GM23338 (cell line): ENCODE measurements at regions not wholly inside any gene's neighbourhood (a gene's known extent, or its start where the extent isn't known, plus 50 kb on each side); places are given as distances from the start of the nearest gene placed in this dataset.

Source experiments
- ATAC-seq: fragments of 200-7000 bp; cut with Tn5 transposase; 3 replicates; pipeline ENCODE4 v1.9.1; 2020
- DNase-seq: peaks from one replicate; pipeline ENCODE4 v3.0.0-alpha.2; 2015; ENCODE audit warnings: low spot score
- H2AFZ ChIP-seq: fragments of 200-600 bp; sonication (generic); 2 replicates; pipeline ENCODE4 v1.8.0; 2016; ENCODE audit warnings: antibody characterized with exemption, mild to moderate bottlenecking, moderate library complexity
- H3F3A ChIP-seq: fragments of 200-600 bp; sonication (generic); replicated peaks from 2 replicates; pipeline ENCODE4 v1.8.0; 2017; ENCODE audit warnings: antibody characterized with exemption, mixed run types, low read depth
- H3K27ac ChIP-seq: fragments of 200-600 bp; sonication (generic); 2 replicates; pipeline ENCODE4 v1.6.1; 2016; ENCODE audit warnings: low read depth
- H3K27me3 ChIP-seq: fragments of 200-600 bp; sonication (generic); 2 replicates; pipeline ENCODE4 v1.8.0; 2016; ENCODE audit warnings: mild to moderate bottlenecking, mixed run types, moderate library complexity; ENCODE audit not compliant: insufficient read depth
- H3K36me3 ChIP-seq: fragments of 200-600 bp; sonication (generic); 2 replicates; pipeline ENCODE4 v1.8.0; 2016; ENCODE audit warnings: mild to moderate bottlenecking; ENCODE audit not compliant: insufficient read depth
- H3K4me1 ChIP-seq: fragments of 200-600 bp; sonication (generic); 2 replicates; pipeline ENCODE4 v1.8.0; 2016; ENCODE audit warnings: mild to moderate bottlenecking, moderate library complexity; ENCODE audit not compliant: insufficient read depth
- H3K4me2 ChIP-seq: fragments of 200-600 bp; sonication (generic); 2 replicates; pipeline ENCODE4 v1.7.1; 2017; ENCODE audit warnings: mixed run types
- H3K4me3 ChIP-seq: fragments of 200-600 bp; sonication (generic); 2 replicates; pipeline ENCODE4 v1.6.1; 2016; ENCODE audit warnings: mixed run types
- H3K79me2 ChIP-seq: fragments of 200-600 bp; sonication (generic); replicated peaks from 2 replicates; pipeline ENCODE4 v1.8.0; 2017; ENCODE audit warnings: mild to moderate bottlenecking; ENCODE audit not compliant: insufficient read depth
- H3K9me2 ChIP-seq: fragments of 200-600 bp; sonication (generic); 2 replicates; pipeline ENCODE4 v1.8.0; 2017; ENCODE audit not compliant: insufficient read depth
- H4K20me1 ChIP-seq: fragments of 200-600 bp; sonication (generic); replicated peaks from 2 replicates; pipeline ENCODE4 v1.8.0; 2017; ENCODE audit warnings: mild to moderate bottlenecking; ENCODE audit not compliant: insufficient read depth
- H3K27ac Mint-ChIP-seq: 2 replicates; pipeline ENCODE4 v1.8.0; 2020; ENCODE audit warnings: inconsistent platforms, mild to moderate bottlenecking, moderate library complexity, mixed read lengths
- H3K27me3 Mint-ChIP-seq: 3 replicates; pipeline ENCODE4 v1.8.0; 2022; ENCODE audit warnings: low read depth, mild to moderate bottlenecking, moderate library complexity, mixed read lengths, inconsistent platforms; ENCODE audit not compliant: insufficient read depth, poor library complexity
- H3K36me3 Mint-ChIP-seq: 3 replicates; pipeline ENCODE4 v1.8.0; 2021; ENCODE audit warnings: low read depth, mild to moderate bottlenecking, inconsistent platforms, moderate library complexity, mixed read lengths
- H3K4me1 Mint-ChIP-seq: 3 replicates; pipeline ENCODE4 v1.8.0; 2020; ENCODE audit warnings: mild to moderate bottlenecking, inconsistent platforms, mixed read lengths
- H3K4me3 Mint-ChIP-seq: 3 replicates; pipeline ENCODE4 v1.8.0; 2021; ENCODE audit warnings: moderate library complexity, mild to moderate bottlenecking, inconsistent platforms, mixed read lengths
- H3K9me3 Mint-ChIP-seq: 3 replicates; pipeline ENCODE4 v1.8.0; 2020; ENCODE audit warnings: moderate library complexity, mild to moderate bottlenecking, inconsistent platforms, mixed read lengths
- CREB1 ChIP-seq: fragments of 250-450 bp; sonication (Bioruptor Pico); IDR thresholded peaks from 2 replicates; pipeline ENCODE4 v1.5.0; 2020; ENCODE audit warnings: low read depth, mild to moderate bottlenecking, moderate library complexity
- EZH2 ChIP-seq: fragments of 200-600 bp; sonication (generic); IDR thresholded peaks from one replicate; pipeline ENCODE4 v1.8.0; 2017; ENCODE audit warnings: antibody characterized with exemption, mild to moderate bottlenecking, low read depth; ENCODE audit not compliant: unreplicated experiment
- EZH2phosphoT487 ChIP-seq: fragments of 200-600 bp; sonication (generic); IDR thresholded peaks from one replicate; pipeline ENCODE4 v1.8.1; 2018; ENCODE audit warnings: antibody characterized with exemption; ENCODE audit not compliant: unreplicated experiment
- JUNB ChIP-seq: IDR thresholded peaks from one replicate; pipeline ENCODE4 v1.6.1; 2016; ENCODE audit warnings: antibody characterized with exemption; ENCODE audit not compliant: unreplicated experiment
- NANOG ChIP-seq: IDR thresholded peaks from 2 replicates; pipeline ENCODE4 v1.6.1; 2016; ENCODE audit warnings: antibody characterized with exemption, borderline replicate concordance
- POLR2AphosphoS5 ChIP-seq: IDR thresholded peaks from 2 replicates; pipeline ENCODE4 v1.6.1; 2016; ENCODE audit warnings: antibody characterized with exemption, low read depth
- STAT1 ChIP-seq: IDR thresholded peaks from one replicate; pipeline ENCODE4 v1.6.1; 2016; ENCODE audit warnings: antibody characterized with exemption; ENCODE audit not compliant: unreplicated experiment
- ZNF114 ChIP-seq: fragments of 250-450 bp; sonication (Bioruptor Pico); IDR thresholded peaks from 2 replicates; pipeline ENCODE4 v1.5.0; 2020; ENCODE audit warnings: mild to moderate bottlenecking, moderate library complexity
- ZNF331 ChIP-seq: fragments of 250-450 bp; sonication (Bioruptor Pico); IDR thresholded peaks from 2 replicates; pipeline ENCODE4 v1.5.0; 2020; ENCODE audit warnings: low read depth, mild to moderate bottlenecking, moderate library complexity
- TF ChIP-seq, protein P1 (sequence below): IDR thresholded peaks from 2 replicates; pipeline ENCODE4 v1.6.1; 2016; ENCODE audit warnings: antibody characterized with exemption
- TF ChIP-seq, protein P2 (sequence below): IDR thresholded peaks from one replicate; pipeline ENCODE4 v1.6.1; 2018; ENCODE audit warnings: antibody characterized with exemption; ENCODE audit not compliant: unreplicated experiment
- TF ChIP-seq, protein P3 (sequence below): fragments of 250-450 bp; sonication (Bioruptor Pico); IDR thresholded peaks from 2 replicates; pipeline ENCODE4 v1.5.0; 2020; ENCODE audit warnings: mild to moderate bottlenecking, moderate library complexity
- TF ChIP-seq, protein P4 (sequence below), 2 experiments: fragments of 200-600 bp in 1 of 2; sonication (generic) in 1 of 2; conservative IDR thresholded peaks; 2 replicates each; pipeline versions ENCODE4 v1.5.1 to v1.6.1; 2016 to 2017; ENCODE audit warnings: antibody characterized with exemption in 2 of 2, low read depth in 2 of 2, mild to moderate bottlenecking in 2 of 2, moderate library complexity in 1 of 2

DNA sequence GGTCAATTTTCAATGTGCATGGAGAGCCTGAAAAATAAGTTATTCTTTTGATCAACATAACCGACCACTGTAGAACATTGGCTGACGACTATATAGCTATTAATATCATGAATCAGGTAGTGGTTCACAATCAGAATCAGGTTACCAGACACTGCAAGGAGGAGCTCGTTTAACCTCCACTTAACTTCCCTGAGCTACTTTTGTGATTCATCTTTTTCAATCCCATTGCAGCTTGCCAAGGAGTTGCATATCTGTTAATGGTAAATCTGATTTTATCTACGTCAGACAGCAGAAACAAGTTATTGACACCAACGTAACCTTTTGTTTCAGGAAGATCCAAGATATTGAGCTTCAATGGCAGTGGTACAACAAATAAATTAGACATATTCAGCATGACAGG is 2263.8 kb upstream of the ACO1 start:
- DNase-seq: no peak
- H4K20me1 ChIP-seq: no peaks in the 10 kb centered on the region
- no peaks in the 10 kb centered on the region for H3K79me2 ChIP-seq
- no peaks in the 10 kb centered on the region for H3K36me3 ChIP-seq
- no peak overlapping the region for H3K4me3 ChIP-seq
- H3K4me3 Mint-ChIP-seq: no peak overlapping the region
- peak overlapping the region; percentile 77 for H3K27ac Mint-ChIP-seq
- H3K9me2 ChIP-seq: no peaks in the 10 kb centered on the region
- H3K36me3 Mint-ChIP-seq: peaks cover 11% of the 10 kb centered on the region; the same call in 2 of the 3 replicates
- H3K4me1 ChIP-seq: peaks cover 20% of the 10 kb centered on the region
- peak overlapping the region; percentile 37 for H3K4me2 ChIP-seq
- H3F3A ChIP-seq: no peaks in the 10 kb centered on the region
- ATAC-seq: no peak
- no peaks in the 10 kb centered on the region for H3K27me3 ChIP-seq
- H2AFZ ChIP-seq: no peak overlapping the region
- H3K4me1 Mint-ChIP-seq: peaks cover 22% of the 10 kb centered on the region
- no peak overlapping the region for H3K27ac ChIP-seq
- no peaks in the 10 kb centered on the region for H3K27me3 Mint-ChIP-seq
- H3K9me3 Mint-ChIP-seq: peaks cover 7% of the 10 kb centered on the region
- TF ChIP-seq ZNF331 (CRISPR knock-in tag): no peak
- TF ChIP-seq CREB1 (CRISPR knock-in tag): no peak
- TF ChIP-seq, protein P1, sequence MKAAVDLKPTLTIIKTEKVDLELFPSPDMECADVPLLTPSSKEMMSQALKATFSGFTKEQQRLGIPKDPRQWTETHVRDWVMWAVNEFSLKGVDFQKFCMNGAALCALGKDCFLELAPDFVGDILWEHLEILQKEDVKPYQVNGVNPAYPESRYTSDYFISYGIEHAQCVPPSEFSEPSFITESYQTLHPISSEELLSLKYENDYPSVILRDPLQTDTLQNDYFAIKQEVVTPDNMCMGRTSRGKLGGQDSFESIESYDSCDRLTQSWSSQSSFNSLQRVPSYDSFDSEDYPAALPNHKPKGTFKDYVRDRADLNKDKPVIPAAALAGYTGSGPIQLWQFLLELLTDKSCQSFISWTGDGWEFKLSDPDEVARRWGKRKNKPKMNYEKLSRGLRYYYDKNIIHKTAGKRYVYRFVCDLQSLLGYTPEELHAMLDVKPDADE: no peak
- TF ChIP-seq, protein P2, sequence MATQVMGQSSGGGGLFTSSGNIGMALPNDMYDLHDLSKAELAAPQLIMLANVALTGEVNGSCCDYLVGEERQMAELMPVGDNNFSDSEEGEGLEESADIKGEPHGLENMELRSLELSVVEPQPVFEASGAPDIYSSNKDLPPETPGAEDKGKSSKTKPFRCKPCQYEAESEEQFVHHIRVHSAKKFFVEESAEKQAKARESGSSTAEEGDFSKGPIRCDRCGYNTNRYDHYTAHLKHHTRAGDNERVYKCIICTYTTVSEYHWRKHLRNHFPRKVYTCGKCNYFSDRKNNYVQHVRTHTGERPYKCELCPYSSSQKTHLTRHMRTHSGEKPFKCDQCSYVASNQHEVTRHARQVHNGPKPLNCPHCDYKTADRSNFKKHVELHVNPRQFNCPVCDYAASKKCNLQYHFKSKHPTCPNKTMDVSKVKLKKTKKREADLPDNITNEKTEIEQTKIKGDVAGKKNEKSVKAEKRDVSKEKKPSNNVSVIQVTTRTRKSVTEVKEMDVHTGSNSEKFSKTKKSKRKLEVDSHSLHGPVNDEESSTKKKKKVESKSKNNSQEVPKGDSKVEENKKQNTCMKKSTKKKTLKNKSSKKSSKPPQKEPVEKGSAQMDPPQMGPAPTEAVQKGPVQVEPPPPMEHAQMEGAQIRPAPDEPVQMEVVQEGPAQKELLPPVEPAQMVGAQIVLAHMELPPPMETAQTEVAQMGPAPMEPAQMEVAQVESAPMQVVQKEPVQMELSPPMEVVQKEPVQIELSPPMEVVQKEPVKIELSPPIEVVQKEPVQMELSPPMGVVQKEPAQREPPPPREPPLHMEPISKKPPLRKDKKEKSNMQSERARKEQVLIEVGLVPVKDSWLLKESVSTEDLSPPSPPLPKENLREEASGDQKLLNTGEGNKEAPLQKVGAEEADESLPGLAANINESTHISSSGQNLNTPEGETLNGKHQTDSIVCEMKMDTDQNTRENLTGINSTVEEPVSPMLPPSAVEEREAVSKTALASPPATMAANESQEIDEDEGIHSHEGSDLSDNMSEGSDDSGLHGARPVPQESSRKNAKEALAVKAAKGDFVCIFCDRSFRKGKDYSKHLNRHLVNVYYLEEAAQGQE: no peak
- no peak for TF ChIP-seq EZH2
- no peak for TF ChIP-seq EZH2phosphoT487
- TF ChIP-seq, protein P3, sequence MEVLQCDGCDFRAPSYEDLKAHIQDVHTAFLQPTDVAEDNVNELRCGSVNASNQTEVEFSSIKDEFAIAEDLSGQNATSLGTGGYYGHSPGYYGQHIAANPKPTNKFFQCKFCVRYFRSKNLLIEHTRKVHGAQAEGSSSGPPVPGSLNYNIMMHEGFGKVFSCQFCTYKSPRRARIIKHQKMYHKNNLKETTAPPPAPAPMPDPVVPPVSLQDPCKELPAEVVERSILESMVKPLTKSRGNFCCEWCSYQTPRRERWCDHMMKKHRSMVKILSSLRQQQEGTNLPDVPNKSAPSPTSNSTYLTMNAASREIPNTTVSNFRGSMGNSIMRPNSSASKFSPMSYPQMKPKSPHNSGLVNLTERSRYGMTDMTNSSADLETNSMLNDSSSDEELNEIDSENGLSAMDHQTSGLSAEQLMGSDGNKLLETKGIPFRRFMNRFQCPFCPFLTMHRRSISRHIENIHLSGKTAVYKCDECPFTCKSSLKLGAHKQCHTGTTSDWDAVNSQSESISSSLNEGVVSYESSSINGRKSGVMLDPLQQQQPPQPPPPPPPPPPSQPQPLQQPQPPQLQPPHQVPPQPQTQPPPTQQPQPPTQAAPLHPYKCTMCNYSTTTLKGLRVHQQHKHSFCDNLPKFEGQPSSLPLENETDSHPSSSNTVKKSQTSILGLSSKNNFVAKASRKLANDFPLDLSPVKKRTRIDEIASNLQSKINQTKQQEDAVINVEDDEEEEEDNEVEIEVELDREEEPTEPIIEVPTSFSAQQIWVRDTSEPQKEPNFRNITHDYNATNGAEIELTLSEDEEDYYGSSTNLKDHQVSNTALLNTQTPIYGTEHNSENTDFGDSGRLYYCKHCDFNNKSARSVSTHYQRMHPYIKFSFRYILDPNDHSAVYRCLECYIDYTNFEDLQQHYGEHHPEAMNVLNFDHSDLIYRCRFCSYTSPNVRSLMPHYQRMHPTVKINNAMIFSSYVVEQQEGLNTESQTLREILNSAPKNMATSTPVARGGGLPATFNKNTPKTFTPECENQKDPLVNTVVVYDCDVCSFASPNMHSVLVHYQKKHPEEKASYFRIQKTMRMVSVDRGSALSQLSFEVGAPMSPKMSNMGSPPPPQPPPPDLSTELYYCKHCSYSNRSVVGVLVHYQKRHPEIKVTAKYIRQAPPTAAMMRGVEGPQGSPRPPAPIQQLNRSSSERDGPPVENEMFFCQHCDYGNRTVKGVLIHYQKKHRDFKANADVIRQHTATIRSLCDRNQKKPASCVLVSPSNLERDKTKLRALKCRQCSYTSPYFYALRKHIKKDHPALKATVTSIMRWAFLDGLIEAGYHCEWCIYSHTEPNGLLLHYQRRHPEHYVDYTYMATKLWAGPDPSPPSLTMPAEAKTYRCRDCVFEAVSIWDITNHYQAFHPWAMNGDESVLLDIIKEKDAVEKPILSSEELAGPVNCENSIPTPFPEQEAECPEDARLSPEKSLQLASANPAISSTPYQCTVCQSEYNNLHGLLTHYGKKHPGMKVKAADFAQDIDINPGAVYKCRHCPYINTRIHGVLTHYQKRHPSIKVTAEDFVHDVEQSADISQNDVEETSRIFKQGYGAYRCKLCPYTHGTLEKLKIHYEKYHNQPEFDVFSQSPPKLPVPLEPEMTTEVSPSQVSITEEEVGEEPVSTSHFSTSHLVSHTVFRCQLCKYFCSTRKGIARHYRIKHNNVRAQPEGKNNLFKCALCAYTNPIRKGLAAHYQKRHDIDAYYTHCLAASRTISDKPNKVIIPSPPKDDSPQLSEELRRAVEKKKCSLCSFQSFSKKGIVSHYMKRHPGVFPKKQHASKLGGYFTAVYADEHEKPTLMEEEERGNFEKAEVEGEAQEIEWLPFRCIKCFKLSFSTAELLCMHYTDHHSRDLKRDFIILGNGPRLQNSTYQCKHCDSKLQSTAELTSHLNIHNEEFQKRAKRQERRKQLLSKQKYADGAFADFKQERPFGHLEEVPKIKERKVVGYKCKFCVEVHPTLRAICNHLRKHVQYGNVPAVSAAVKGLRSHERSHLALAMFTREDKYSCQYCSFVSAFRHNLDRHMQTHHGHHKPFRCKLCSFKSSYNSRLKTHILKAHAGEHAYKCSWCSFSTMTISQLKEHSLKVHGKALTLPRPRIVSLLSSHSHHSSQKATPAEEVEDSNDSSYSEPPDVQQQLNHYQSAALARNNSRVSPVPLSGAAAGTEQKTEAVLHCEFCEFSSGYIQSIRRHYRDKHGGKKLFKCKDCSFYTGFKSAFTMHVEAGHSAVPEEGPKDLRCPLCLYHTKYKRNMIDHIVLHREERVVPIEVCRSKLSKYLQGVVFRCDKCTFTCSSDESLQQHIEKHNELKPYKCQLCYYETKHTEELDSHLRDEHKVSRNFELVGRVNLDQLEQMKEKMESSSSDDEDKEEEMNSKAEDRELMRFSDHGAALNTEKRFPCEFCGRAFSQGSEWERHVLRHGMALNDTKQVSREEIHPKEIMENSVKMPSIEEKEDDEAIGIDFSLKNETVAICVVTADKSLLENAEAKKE (CRISPR knock-in tag): no peak
- TF ChIP-seq ZNF114: no peak
- no peak for TF ChIP-seq STAT1
- TF ChIP-seq JUNB: no peak
- TF ChIP-seq, protein P4, sequence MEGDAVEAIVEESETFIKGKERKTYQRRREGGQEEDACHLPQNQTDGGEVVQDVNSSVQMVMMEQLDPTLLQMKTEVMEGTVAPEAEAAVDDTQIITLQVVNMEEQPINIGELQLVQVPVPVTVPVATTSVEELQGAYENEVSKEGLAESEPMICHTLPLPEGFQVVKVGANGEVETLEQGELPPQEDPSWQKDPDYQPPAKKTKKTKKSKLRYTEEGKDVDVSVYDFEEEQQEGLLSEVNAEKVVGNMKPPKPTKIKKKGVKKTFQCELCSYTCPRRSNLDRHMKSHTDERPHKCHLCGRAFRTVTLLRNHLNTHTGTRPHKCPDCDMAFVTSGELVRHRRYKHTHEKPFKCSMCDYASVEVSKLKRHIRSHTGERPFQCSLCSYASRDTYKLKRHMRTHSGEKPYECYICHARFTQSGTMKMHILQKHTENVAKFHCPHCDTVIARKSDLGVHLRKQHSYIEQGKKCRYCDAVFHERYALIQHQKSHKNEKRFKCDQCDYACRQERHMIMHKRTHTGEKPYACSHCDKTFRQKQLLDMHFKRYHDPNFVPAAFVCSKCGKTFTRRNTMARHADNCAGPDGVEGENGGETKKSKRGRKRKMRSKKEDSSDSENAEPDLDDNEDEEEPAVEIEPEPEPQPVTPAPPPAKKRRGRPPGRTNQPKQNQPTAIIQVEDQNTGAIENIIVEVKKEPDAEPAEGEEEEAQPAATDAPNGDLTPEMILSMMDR (conservative IDR thresholded peaks at IDR 0.05; ENCODE audit: low read depth in 2 of 2): no peak
- no peak for TF ChIP-seq NANOG
- no peak for TF ChIP-seq POLR2AphosphoS5
